OCI-LY3 (cell line): ENCODE measurements at regions not wholly inside any gene's neighbourhood (a gene's known extent, or its start where the extent isn't known, plus 50 kb on each side); places are given as distances from the start of the nearest gene placed in this dataset.

Experiments
- H2AFZ ChIP-seq: fragments of 200-600, 300-600 bp; shearing (Covaris generic); 2 replicates; pipeline ENCODE4 v1.6.0; 2014; ENCODE audit warnings: antibody characterized with exemption, low read depth, low read length
- H3K27ac ChIP-seq: fragments of 200-600, 300-600 bp; sonication (generic); 2 replicates; pipeline ENCODE4 v1.5.1; 2014; ENCODE audit warnings: mild to moderate bottlenecking, low read length, moderate library complexity, mixed read lengths
- H3K27me3 ChIP-seq: fragments of 200-600, 300-600 bp; sonication (generic); 2 replicates; pipeline ENCODE4 v1.6.1; 2014; ENCODE audit warnings: low read depth, low read length, mixed read lengths
- H3K36me3 ChIP-seq: fragments of 200-600, 300-600 bp; sonication (generic); replicated peaks from 2 replicates; pipeline ENCODE3; 2014; ENCODE audit warnings: low read depth, low read length, mixed read lengths
- H3K4me1 ChIP-seq: fragments of 300-600, 200-600 bp; sonication (generic); 2 replicates; pipeline ENCODE4 v1.6.1; 2014; ENCODE audit warnings: low read length, mixed read lengths
- H3K4me2 ChIP-seq: fragments of 200-600, 300-600 bp; sonication (generic); 2 replicates; pipeline ENCODE4 v1.6.1; 2014; ENCODE audit warnings: low read length, mixed read lengths
- H3K4me3 ChIP-seq: fragments of 300-600, 200-600 bp; sonication (generic); 2 replicates; pipeline ENCODE4 v1.5.1; 2014; ENCODE audit warnings: antibody characterized with exemption, mild to moderate bottlenecking, low read length, moderate library complexity
- H3K79me2 ChIP-seq: fragments of 300-600, 200-600 bp; shearing (Covaris generic); 2 replicates; pipeline ENCODE4 v1.6.1; 2014; ENCODE audit warnings: mild to moderate bottlenecking, low read length, mixed read lengths
- H3K9ac ChIP-seq: fragments of 300-600, 200-600 bp; shearing (Covaris generic); 2 replicates; pipeline ENCODE4 v1.6.0; 2014; ENCODE audit warnings: mild to moderate bottlenecking, low read length, moderate library complexity
- H3K9me3 ChIP-seq: fragments of 200-600, 300-600 bp; shearing (Covaris generic); 2 replicates; pipeline ENCODE4 v1.6.1; 2014; ENCODE audit warnings: low read length, mixed read lengths; ENCODE audit not compliant: insufficient read depth
- H4K20me1 ChIP-seq: fragments of 200-600, 300-600 bp; sonication (generic); 2 replicates; pipeline ENCODE4 v1.6.1; 2016; ENCODE audit warnings: low read length, mixed read lengths; ENCODE audit not compliant: insufficient read depth
- EZH2phosphoT487 ChIP-seq: fragments of 200-600 bp; shearing (Covaris generic); IDR thresholded peaks from 2 replicates; pipeline ENCODE4 v1.6.1; 2018; ENCODE audit warnings: antibody characterized with exemption, mixed run types, low read depth
- TF ChIP-seq, protein P1 (sequence below): fragments of 200-600, 300-600 bp; sonication (generic); IDR thresholded peaks from 2 replicates; pipeline ENCODE4 v1.5.1; 2014; ENCODE audit warnings: antibody characterized with exemption, low read length, low read depth

DNA sequence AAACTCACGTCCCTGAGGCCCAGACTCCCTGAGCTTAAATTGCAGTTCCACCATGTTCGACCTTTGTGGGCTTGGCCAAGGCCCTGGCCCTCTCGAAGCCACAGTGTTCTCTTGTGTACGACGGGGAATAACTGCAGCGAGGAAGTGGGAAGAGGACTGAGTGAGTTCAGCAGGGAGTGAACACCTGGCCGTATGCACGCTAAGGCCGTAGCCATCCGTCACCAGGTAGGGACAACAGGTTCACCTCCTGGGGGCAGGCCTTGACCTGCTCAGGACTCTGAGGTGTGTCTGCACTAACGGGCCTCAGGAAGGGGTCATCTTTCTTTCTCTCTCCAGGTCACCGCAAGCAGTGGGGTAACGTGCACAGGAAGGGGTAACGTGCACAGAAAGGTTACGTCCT is 67.2 kb upstream of the CTBP2 start:
- no peaks in the 10 kb centered on the region for H3K27me3 ChIP-seq
- H3K4me2 ChIP-seq, result no peak overlapping the region
- no peak overlapping the region for H3K4me3 ChIP-seq
- H4K20me1 ChIP-seq, result no peaks in the 10 kb centered on the region
- no peaks in the 10 kb centered on the region for H3K36me3 ChIP-seq
- no peak overlapping the region for H3K27ac ChIP-seq
- H3K9me3 ChIP-seq, result no peaks in the 10 kb centered on the region
- TF ChIP-seq, protein P1, sequence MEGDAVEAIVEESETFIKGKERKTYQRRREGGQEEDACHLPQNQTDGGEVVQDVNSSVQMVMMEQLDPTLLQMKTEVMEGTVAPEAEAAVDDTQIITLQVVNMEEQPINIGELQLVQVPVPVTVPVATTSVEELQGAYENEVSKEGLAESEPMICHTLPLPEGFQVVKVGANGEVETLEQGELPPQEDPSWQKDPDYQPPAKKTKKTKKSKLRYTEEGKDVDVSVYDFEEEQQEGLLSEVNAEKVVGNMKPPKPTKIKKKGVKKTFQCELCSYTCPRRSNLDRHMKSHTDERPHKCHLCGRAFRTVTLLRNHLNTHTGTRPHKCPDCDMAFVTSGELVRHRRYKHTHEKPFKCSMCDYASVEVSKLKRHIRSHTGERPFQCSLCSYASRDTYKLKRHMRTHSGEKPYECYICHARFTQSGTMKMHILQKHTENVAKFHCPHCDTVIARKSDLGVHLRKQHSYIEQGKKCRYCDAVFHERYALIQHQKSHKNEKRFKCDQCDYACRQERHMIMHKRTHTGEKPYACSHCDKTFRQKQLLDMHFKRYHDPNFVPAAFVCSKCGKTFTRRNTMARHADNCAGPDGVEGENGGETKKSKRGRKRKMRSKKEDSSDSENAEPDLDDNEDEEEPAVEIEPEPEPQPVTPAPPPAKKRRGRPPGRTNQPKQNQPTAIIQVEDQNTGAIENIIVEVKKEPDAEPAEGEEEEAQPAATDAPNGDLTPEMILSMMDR, result no peak
- no peak for TF ChIP-seq EZH2phosphoT487
- H3K4me1 ChIP-seq, result no peaks in the 10 kb centered on the region
- H3K79me2 ChIP-seq, result no peaks in the 10 kb centered on the region
- no peak overlapping the region for H3K9ac ChIP-seq
- H2AFZ ChIP-seq, result no peak overlapping the region

DNA sequence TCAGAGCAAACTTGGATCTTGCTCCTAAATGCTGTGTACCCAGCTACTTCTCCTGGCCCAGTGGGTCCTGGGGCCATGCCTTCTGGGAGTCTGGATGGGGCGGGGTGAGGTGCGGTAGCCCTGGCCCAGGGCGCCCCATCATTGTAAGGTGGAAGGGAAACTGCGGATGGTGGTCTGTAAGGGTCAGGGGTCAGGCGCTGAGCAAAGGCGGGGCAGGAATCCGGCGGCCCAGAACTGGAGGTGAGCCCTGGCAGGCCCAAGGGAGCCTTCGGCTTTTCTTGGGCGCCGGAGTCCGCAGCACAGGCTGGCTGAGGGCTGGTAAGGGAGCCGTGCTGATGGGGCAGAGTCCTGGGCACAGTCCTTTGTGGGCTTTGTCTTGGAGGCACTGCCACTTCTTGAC is 66.5 kb upstream of the CTBP2 start:
- H3K9ac ChIP-seq, result no peak overlapping the region
- H3K4me1 ChIP-seq, result no peaks in the 10 kb centered on the region
- H3K4me2 ChIP-seq, result no peak overlapping the region
- H2AFZ ChIP-seq, result no peak overlapping the region
- no peaks in the 10 kb centered on the region for H3K9me3 ChIP-seq
- H4K20me1 ChIP-seq, result no peaks in the 10 kb centered on the region
- no peak overlapping the region for H3K4me3 ChIP-seq
- H3K27me3 ChIP-seq, result no peaks in the 10 kb centered on the region
- no peak for TF ChIP-seq EZH2phosphoT487
- TF ChIP-seq, protein P1, result no peak
- no peak overlapping the region for H3K27ac ChIP-seq
- H3K36me3 ChIP-seq, result no peaks in the 10 kb centered on the region
- H3K79me2 ChIP-seq, result no peaks in the 10 kb centered on the region

DNA sequence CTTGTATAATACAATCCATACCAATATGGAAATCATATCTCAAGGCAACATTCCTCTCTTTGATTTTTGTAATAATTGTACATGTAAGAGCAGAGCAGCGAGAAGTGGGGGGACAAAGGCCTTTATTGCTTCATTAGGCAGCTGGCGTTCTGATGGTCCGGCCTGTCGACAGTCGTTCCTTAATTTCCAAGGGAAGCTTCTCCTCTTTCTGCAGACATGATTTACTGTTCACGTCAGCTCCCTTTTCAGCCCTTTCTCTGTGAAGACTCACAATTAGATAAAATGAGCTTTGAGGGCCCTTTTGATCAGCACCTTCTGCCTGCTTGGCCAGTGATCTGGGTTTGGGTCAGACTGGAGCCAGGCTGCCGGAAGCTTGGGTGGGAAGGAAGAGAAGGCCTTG is 65.6 kb upstream of the CTBP2 start:
- H3K27ac ChIP-seq, result no peak overlapping the region
- H3K9ac ChIP-seq, result no peak overlapping the region
- H3K36me3 ChIP-seq, result no peaks in the 10 kb centered on the region
- H3K4me1 ChIP-seq, result no peaks in the 10 kb centered on the region
- TF ChIP-seq, protein P1, result no peak
- TF ChIP-seq EZH2phosphoT487, result no peak
- no peaks in the 10 kb centered on the region for H4K20me1 ChIP-seq
- H3K9me3 ChIP-seq, result no peaks in the 10 kb centered on the region
- H3K79me2 ChIP-seq, result no peaks in the 10 kb centered on the region
- H2AFZ ChIP-seq, result no peak overlapping the region
- no peaks in the 10 kb centered on the region for H3K27me3 ChIP-seq
- no peak overlapping the region for H3K4me3 ChIP-seq
- H3K4me2 ChIP-seq, result no peak overlapping the region

DNA sequence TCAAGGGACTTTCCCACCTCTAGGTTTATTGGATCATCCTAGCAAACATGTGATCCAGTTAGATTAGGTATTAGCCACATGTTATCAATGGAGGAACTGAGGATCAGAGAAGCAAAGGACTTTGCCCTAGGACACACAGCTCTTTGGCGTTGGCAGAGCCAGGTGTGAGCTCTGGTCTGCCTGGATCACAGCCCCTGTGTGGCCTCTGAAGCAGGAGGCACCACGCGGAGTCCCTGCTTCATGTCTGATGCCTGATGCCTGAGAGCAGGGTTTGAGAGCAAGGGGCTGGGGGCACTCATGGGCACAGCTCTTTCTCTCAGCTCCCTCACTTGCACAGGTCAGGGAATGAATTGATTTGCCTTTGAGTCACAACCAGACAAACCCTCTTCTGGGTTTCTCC is 64.7 kb upstream of the CTBP2 start:
- TF ChIP-seq, protein P1, result no peak
- TF ChIP-seq EZH2phosphoT487, result no peak
- Histone ChIP-seq H3K79me2 (no peaks in the 10 kb centered on the region), H4K20me1 (no peaks in the 10 kb centered on the region), H3K9me3 (no peaks in the 10 kb centered on the region), H3K27me3 (no peaks in the 10 kb centered on the region), H3K27ac (no peak overlapping the region), H3K4me1 (no peaks in the 10 kb centered on the region), H3K4me3 (no peak overlapping the region), H3K36me3 (no peaks in the 10 kb centered on the region), H3K4me2 (no peak overlapping the region), H2AFZ (no peak overlapping the region), H3K9ac (no peak overlapping the region)
